ENCODE measurements at regions not wholly inside any gene's neighbourhood (a gene's known extent, or its start where the extent isn't known, plus 50 kb on each side); places are given as distances from the start of the nearest gene placed in this dataset.

DNA sequence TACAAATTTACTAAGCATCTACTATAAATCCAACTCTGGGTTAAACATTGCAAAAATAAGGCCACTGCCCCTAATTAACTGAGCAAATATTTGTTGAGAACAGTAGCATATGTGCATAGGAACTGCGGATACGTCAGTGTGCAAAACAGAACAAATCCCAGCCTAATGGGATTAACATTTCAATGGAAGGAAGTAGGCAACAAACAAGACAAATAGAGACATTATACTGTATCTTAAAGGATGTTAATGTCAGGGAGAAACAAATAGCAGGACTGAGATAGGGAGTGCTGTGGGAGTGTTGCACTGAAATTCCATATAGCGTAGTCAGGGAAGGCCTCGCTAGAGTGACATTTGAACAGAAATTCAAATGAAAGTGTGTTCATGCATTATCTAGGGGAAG lies 89.7 kb upstream of the KCNAB1 start:
- H3K4me1 Mint-ChIP-seq = peaks cover 6% of the 10 kb centered on the region
- DNase-seq (ENCODE audit: low spot score) (no peak), ATAC-seq (no peak)
- no peaks in the 10 kb centered on the region for H3K27me3 Mint-ChIP-seq (ENCODE audit: insufficient read depth, low read depth, poor library complexity)
- H3K4me3 Mint-ChIP-seq = no peak overlapping the region
- no peaks in the 10 kb centered on the region for H3K36me3 Mint-ChIP-seq (ENCODE audit: low read depth)
- Histone ChIP-seq H3K9me2 (ENCODE audit: insufficient read depth) (no peaks in the 10 kb centered on the region), H3K79me2 (replicated peaks; ENCODE audit: insufficient read depth) (no peaks in the 10 kb centered on the region), H4K20me1 (replicated peaks; ENCODE audit: insufficient read depth) (no peaks in the 10 kb centered on the region), H3K27ac (ENCODE audit: low read depth) (no peak overlapping the region), H3F3A (replicated peaks; ENCODE audit: low read depth) (no peaks in the 10 kb centered on the region), H3K4me1 (ENCODE audit: insufficient read depth) (no peaks in the 10 kb centered on the region), H3K36me3 (ENCODE audit: insufficient read depth) (no peaks in the 10 kb centered on the region), H3K27me3 (ENCODE audit: insufficient read depth) (no peaks in the 10 kb centered on the region), H3K4me3 (no peak overlapping the region), H2AFZ (no peak overlapping the region), H3K4me2 (no peak overlapping the region)
- no peak overlapping the region for H3K27ac Mint-ChIP-seq
- H3K9me3 Mint-ChIP-seq = no peaks in the 10 kb centered on the region
- TF ChIP-seq EZH2 (IDR thresholded peaks at IDR 0.05; ENCODE audit: low read depth, unreplicated experiment) (no peak), ZNF331 (CRISPR knock-in tag; IDR thresholded peaks at IDR 0.05; ENCODE audit: low read depth) (no peak), POLR2AphosphoS5 (IDR thresholded peaks at IDR 0.05; ENCODE audit: low read depth) (no peak)
- TF ChIP-seq, protein P1, sequence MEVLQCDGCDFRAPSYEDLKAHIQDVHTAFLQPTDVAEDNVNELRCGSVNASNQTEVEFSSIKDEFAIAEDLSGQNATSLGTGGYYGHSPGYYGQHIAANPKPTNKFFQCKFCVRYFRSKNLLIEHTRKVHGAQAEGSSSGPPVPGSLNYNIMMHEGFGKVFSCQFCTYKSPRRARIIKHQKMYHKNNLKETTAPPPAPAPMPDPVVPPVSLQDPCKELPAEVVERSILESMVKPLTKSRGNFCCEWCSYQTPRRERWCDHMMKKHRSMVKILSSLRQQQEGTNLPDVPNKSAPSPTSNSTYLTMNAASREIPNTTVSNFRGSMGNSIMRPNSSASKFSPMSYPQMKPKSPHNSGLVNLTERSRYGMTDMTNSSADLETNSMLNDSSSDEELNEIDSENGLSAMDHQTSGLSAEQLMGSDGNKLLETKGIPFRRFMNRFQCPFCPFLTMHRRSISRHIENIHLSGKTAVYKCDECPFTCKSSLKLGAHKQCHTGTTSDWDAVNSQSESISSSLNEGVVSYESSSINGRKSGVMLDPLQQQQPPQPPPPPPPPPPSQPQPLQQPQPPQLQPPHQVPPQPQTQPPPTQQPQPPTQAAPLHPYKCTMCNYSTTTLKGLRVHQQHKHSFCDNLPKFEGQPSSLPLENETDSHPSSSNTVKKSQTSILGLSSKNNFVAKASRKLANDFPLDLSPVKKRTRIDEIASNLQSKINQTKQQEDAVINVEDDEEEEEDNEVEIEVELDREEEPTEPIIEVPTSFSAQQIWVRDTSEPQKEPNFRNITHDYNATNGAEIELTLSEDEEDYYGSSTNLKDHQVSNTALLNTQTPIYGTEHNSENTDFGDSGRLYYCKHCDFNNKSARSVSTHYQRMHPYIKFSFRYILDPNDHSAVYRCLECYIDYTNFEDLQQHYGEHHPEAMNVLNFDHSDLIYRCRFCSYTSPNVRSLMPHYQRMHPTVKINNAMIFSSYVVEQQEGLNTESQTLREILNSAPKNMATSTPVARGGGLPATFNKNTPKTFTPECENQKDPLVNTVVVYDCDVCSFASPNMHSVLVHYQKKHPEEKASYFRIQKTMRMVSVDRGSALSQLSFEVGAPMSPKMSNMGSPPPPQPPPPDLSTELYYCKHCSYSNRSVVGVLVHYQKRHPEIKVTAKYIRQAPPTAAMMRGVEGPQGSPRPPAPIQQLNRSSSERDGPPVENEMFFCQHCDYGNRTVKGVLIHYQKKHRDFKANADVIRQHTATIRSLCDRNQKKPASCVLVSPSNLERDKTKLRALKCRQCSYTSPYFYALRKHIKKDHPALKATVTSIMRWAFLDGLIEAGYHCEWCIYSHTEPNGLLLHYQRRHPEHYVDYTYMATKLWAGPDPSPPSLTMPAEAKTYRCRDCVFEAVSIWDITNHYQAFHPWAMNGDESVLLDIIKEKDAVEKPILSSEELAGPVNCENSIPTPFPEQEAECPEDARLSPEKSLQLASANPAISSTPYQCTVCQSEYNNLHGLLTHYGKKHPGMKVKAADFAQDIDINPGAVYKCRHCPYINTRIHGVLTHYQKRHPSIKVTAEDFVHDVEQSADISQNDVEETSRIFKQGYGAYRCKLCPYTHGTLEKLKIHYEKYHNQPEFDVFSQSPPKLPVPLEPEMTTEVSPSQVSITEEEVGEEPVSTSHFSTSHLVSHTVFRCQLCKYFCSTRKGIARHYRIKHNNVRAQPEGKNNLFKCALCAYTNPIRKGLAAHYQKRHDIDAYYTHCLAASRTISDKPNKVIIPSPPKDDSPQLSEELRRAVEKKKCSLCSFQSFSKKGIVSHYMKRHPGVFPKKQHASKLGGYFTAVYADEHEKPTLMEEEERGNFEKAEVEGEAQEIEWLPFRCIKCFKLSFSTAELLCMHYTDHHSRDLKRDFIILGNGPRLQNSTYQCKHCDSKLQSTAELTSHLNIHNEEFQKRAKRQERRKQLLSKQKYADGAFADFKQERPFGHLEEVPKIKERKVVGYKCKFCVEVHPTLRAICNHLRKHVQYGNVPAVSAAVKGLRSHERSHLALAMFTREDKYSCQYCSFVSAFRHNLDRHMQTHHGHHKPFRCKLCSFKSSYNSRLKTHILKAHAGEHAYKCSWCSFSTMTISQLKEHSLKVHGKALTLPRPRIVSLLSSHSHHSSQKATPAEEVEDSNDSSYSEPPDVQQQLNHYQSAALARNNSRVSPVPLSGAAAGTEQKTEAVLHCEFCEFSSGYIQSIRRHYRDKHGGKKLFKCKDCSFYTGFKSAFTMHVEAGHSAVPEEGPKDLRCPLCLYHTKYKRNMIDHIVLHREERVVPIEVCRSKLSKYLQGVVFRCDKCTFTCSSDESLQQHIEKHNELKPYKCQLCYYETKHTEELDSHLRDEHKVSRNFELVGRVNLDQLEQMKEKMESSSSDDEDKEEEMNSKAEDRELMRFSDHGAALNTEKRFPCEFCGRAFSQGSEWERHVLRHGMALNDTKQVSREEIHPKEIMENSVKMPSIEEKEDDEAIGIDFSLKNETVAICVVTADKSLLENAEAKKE (CRISPR knock-in tag; IDR thresholded peaks at IDR 0.05) = no peak

DNA sequence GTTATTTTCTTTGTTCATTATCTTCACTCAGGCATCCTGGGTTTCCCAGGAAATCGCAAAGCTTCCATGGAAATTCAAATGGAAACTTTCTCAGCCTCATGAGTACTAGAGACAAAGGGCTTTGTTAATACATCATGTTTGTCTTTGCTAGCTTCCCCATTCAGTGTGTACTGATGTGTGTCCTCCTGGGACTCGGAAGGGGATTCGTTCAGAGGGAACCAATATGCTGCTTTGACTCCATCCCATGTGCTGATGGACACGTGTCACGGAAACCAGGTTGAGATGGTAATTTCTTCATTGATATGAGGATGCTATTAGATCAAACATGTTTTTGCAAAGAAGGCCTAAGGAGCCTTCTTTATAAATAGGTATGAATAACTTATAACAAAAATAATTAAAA lies 87.0 kb upstream of the KCNAB1 start:
- Histone ChIP-seq H3K4me3 (no peak overlapping the region), H3K36me3 (ENCODE audit: insufficient read depth) (no peaks in the 10 kb centered on the region), H3K79me2 (replicated peaks; ENCODE audit: insufficient read depth) (no peaks in the 10 kb centered on the region), H3F3A (replicated peaks; ENCODE audit: low read depth) (no peaks in the 10 kb centered on the region), H3K27ac (ENCODE audit: low read depth) (no peak overlapping the region), H3K4me2 (no peak overlapping the region), H3K9me2 (ENCODE audit: insufficient read depth) (no peaks in the 10 kb centered on the region), H4K20me1 (replicated peaks; ENCODE audit: insufficient read depth) (no peaks in the 10 kb centered on the region), H3K27me3 (ENCODE audit: insufficient read depth) (no peaks in the 10 kb centered on the region), H3K4me1 (ENCODE audit: insufficient read depth) (no peaks in the 10 kb centered on the region), H2AFZ (peak overlapping the region; percentile 78)
- ATAC-seq (no peak), DNase-seq (ENCODE audit: low spot score) (peak; percentile 8)
- no peak overlapping the region for H3K27ac Mint-ChIP-seq
- no peaks in the 10 kb centered on the region for H3K27me3 Mint-ChIP-seq (ENCODE audit: insufficient read depth, low read depth, poor library complexity)
- peaks cover 6% of the 10 kb centered on the region for H3K4me1 Mint-ChIP-seq
- H3K9me3 Mint-ChIP-seq = no peaks in the 10 kb centered on the region
- no peak overlapping the region for H3K4me3 Mint-ChIP-seq
- TF ChIP-seq STAT1 (IDR thresholded peaks at IDR 0.05; ENCODE audit: unreplicated experiment) (no peak), ZNF114 (CRISPR knock-in tag; IDR thresholded peaks at IDR 0.05) (no peak)
- TF ChIP-seq, protein P2, sequence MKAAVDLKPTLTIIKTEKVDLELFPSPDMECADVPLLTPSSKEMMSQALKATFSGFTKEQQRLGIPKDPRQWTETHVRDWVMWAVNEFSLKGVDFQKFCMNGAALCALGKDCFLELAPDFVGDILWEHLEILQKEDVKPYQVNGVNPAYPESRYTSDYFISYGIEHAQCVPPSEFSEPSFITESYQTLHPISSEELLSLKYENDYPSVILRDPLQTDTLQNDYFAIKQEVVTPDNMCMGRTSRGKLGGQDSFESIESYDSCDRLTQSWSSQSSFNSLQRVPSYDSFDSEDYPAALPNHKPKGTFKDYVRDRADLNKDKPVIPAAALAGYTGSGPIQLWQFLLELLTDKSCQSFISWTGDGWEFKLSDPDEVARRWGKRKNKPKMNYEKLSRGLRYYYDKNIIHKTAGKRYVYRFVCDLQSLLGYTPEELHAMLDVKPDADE (IDR thresholded peaks at IDR 0.05) = no peak
- TF ChIP-seq, protein P3, sequence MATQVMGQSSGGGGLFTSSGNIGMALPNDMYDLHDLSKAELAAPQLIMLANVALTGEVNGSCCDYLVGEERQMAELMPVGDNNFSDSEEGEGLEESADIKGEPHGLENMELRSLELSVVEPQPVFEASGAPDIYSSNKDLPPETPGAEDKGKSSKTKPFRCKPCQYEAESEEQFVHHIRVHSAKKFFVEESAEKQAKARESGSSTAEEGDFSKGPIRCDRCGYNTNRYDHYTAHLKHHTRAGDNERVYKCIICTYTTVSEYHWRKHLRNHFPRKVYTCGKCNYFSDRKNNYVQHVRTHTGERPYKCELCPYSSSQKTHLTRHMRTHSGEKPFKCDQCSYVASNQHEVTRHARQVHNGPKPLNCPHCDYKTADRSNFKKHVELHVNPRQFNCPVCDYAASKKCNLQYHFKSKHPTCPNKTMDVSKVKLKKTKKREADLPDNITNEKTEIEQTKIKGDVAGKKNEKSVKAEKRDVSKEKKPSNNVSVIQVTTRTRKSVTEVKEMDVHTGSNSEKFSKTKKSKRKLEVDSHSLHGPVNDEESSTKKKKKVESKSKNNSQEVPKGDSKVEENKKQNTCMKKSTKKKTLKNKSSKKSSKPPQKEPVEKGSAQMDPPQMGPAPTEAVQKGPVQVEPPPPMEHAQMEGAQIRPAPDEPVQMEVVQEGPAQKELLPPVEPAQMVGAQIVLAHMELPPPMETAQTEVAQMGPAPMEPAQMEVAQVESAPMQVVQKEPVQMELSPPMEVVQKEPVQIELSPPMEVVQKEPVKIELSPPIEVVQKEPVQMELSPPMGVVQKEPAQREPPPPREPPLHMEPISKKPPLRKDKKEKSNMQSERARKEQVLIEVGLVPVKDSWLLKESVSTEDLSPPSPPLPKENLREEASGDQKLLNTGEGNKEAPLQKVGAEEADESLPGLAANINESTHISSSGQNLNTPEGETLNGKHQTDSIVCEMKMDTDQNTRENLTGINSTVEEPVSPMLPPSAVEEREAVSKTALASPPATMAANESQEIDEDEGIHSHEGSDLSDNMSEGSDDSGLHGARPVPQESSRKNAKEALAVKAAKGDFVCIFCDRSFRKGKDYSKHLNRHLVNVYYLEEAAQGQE (IDR thresholded peaks at IDR 0.05; ENCODE audit: unreplicated experiment) = no peak
- no peaks in the 10 kb centered on the region for H3K36me3 Mint-ChIP-seq (ENCODE audit: low read depth)
